ENCODE measurements at regions not wholly inside any gene's neighbourhood (a gene's known extent, or its start where the extent isn't known, plus 50 kb on each side); places are given as distances from the start of the nearest gene placed in this dataset.
A peak's percentile ranks its signal among the peaks of the same experiment; 100 is the strongest.

DNA sequence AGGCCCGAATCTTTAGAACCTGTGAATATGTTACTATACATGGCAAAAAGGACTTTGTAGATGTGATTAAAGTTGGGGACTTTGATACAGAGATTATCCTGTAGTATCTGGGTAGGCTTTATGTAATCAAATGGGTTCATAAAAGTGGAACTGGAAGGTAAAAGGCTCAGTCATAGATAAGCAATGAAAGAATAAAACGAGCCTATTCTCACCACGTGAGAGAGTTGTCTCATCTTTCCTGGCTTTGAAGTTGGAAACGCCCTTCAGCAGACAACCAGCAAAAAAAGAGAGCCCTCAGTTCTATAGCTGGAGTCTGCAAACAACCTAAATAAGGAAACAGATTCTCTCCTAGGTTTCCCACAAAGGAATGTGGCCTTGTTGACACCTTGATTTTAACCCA lies 805.8 kb upstream of the DIAPH2 start (continued):
- no peak for TF ChIP-seq EGR1 (IDR thresholded peaks at IDR 0.05; ENCODE audit: low read depth in 2 of 2)

DNA sequence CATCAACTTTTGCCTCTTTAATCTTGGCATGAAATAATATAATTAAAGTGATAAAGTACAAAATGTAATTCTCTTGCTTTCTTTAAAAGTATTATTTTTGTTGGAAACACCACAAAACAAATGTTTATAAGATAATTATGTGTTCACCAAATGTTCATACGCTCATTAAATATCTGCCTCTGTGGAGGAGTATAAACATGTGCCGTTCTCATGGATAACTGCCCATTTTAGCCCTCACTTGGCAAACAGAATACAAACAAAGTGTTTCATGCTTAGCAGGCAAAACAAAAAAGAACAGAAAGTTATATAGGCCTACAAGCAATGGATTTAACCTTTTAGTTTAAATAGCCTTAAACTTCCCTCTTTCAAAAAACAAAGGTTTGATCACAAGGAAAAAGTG lies 800.5 kb upstream of the DIAPH2 start:
- Histone ChIP-seq H3K4me1 (ENCODE audit: control insufficient read depth in 4 of 4, insufficient read depth in 4 of 4, low read length in 3 of 4) (peaks cover 0 to 8% (median 0%) of the 10 kb centered on the region in 4 donors), H3K4me3 (ENCODE audit: low read depth in 1 of 3, low read length in 3 of 3) (no peak overlapping the region), H3K36me3 (ENCODE audit: control insufficient read depth in 4 of 4, insufficient read depth in 3 of 4, low read depth in 1 of 4, low read length in 3 of 4) (no peaks in the 10 kb centered on the region), H3K27ac (ENCODE audit: low read depth in 1 of 2, low read length in 2 of 2) (no peak overlapping the region), H3K27me3 (ENCODE audit: control insufficient read depth in 4 of 4, insufficient read depth in 4 of 4, low read length in 3 of 4) (no peaks in the 10 kb centered on the region), H3K9me3 (ENCODE audit: control insufficient read depth in 4 of 4, low read length in 3 of 4) (no peaks in the 10 kb centered on the region), H3K9ac (ENCODE audit: low read depth in 1 of 2, low read length in 2 of 2) (no peak overlapping the region)
- DNase-seq (ENCODE audit: low spot score), result no peak
- WGBS, result 20% methylated on average over 2 of the region's 2 CpGs
- TF ChIP-seq RXRA (IDR thresholded peaks at IDR 0.05) (peak in 1 of 2 donors; percentile 13), TAF1 (conservative IDR thresholded peaks at IDR 0.05) (no peak), HNF4A (conservative IDR thresholded peaks at IDR 0.05) (peak in 1 of 2 donors; percentile 7), EGR1 (IDR thresholded peaks at IDR 0.05; ENCODE audit: low read depth in 2 of 2) (no peak), ZBTB33 (IDR thresholded peaks at IDR 0.05) (no peak)

DNA sequence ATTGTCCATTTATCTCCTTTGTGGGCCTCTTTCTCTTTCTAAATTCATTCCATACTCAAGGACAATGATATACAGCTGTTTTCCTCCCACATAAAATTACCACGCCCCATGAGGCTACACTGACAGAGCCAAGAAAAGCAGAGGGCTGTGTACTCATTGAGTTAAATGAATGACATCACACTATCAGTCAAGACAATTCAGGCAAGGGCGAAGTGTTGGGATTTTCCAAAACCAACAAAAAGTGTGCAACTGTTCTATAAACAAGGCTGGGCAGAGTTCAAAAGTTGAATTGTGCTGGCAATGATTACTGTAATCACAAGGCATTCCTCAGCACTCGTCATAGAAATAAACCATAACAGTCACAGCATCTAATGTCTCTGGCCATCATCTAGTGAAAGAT lies 799.6 kb upstream of the DIAPH2 start:
- H3K27me3 ChIP-seq (ENCODE audit: control insufficient read depth in 4 of 4, insufficient read depth in 4 of 4, low read length in 3 of 4), result no peaks in the 10 kb centered on the region

More for the DNA sequence above, 799.6 kb upstream of the DIAPH2 start:
- TF ChIP-seq JUND (IDR thresholded peaks at IDR 0.05) (peak in 1 of 2 donors; percentile 34), GABPA (IDR thresholded peaks at IDR 0.05 in 1 of 2, conservative IDR thresholded peaks at IDR 0.05 in 1 of 2) (no peak), HNF4G (IDR thresholded peaks at IDR 0.05) (no peak), RAD21 (IDR thresholded peaks at IDR 0.05) (no peak), RXRA (IDR thresholded peaks at IDR 0.05) (peak in 1 of 2 donors; percentile 72), FOXA1 (IDR thresholded peaks at IDR 0.05) (no peak), NR2F2 (IDR thresholded peaks at IDR 0.05) (no peak), EGR1 (IDR thresholded peaks at IDR 0.05; ENCODE audit: low read depth in 2 of 2) (no peak), FOXA2 (IDR thresholded peaks at IDR 0.05) (peak; percentile 61), TAF1 (conservative IDR thresholded peaks at IDR 0.05) (no peak), HNF4A (conservative IDR thresholded peaks at IDR 0.05) (peak in 1 of 2 donors; percentile 58), CTCF (IDR thresholded peaks at IDR 0.05; ENCODE audit: low read depth, low read length, missing input control) (no peak), SP1 (IDR thresholded peaks at IDR 0.05) (no peak), YY1 (IDR thresholded peaks at IDR 0.05) (peak; percentile 12), ZBTB33 (IDR thresholded peaks at IDR 0.05) (no peak)
- TF ChIP-seq, protein P1, sequence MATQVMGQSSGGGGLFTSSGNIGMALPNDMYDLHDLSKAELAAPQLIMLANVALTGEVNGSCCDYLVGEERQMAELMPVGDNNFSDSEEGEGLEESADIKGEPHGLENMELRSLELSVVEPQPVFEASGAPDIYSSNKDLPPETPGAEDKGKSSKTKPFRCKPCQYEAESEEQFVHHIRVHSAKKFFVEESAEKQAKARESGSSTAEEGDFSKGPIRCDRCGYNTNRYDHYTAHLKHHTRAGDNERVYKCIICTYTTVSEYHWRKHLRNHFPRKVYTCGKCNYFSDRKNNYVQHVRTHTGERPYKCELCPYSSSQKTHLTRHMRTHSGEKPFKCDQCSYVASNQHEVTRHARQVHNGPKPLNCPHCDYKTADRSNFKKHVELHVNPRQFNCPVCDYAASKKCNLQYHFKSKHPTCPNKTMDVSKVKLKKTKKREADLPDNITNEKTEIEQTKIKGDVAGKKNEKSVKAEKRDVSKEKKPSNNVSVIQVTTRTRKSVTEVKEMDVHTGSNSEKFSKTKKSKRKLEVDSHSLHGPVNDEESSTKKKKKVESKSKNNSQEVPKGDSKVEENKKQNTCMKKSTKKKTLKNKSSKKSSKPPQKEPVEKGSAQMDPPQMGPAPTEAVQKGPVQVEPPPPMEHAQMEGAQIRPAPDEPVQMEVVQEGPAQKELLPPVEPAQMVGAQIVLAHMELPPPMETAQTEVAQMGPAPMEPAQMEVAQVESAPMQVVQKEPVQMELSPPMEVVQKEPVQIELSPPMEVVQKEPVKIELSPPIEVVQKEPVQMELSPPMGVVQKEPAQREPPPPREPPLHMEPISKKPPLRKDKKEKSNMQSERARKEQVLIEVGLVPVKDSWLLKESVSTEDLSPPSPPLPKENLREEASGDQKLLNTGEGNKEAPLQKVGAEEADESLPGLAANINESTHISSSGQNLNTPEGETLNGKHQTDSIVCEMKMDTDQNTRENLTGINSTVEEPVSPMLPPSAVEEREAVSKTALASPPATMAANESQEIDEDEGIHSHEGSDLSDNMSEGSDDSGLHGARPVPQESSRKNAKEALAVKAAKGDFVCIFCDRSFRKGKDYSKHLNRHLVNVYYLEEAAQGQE (IDR thresholded peaks at IDR 0.05), result no peak
- TF ChIP-seq, protein P2, sequence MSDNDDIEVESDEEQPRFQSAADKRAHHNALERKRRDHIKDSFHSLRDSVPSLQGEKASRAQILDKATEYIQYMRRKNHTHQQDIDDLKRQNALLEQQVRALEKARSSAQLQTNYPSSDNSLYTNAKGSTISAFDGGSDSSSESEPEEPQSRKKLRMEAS (IDR thresholded peaks at IDR 0.05), result peak; percentile 19
- TF ChIP-seq, protein P3, sequence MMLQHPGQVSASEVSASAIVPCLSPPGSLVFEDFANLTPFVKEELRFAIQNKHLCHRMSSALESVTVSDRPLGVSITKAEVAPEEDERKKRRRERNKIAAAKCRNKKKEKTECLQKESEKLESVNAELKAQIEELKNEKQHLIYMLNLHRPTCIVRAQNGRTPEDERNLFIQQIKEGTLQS (IDR thresholded peaks at IDR 0.05), result no peak
- H3K9me3 ChIP-seq (ENCODE audit: control insufficient read depth in 4 of 4, low read length in 3 of 4), result no peaks in the 10 kb centered on the region
- WGBS, result 24% methylated on average over 3 of the region's 3 CpGs
- no peaks in the 10 kb centered on the region for H3K36me3 ChIP-seq (ENCODE audit: control insufficient read depth in 4 of 4, insufficient read depth in 3 of 4, low read depth in 1 of 4, low read length in 3 of 4)
- H3K4me3 ChIP-seq (ENCODE audit: low read depth in 1 of 3, low read length in 3 of 3), result no peak overlapping the region
- H3K27ac ChIP-seq (ENCODE audit: low read depth in 1 of 2, low read length in 2 of 2), result peak overlapping the region in 1 of 2 donors; percentile 41
- H3K4me1 ChIP-seq (ENCODE audit: control insufficient read depth in 4 of 4, insufficient read depth in 4 of 4, low read length in 3 of 4), result peaks cover 0 to 8% (median 0%) of the 10 kb centered on the region in 4 donors
- H3K9ac ChIP-seq (ENCODE audit: low read depth in 1 of 2, low read length in 2 of 2), result no peak overlapping the region
- no peak for DNase-seq (ENCODE audit: low spot score)
